Dermis blood vessel endothelial cell (primary cell): ENCODE measurements at regions not wholly inside any gene's neighbourhood (a gene's known extent, or its start where the extent isn't known, plus 50 kb on each side); places are given as distances from the start of the nearest gene placed in this dataset.
"Not testable (repeated sequence)": the region's sequence is repeated elsewhere in the genome, so short reads cannot be mapped to it uniquely, and the experiment has no call there.

ENCODE experiments used
- DNase-seq: peaks from one replicate; pipeline ENCODE4 v3.0.0; 2010

GRCh38 chr13:61880578-61881283 is 465.1 kb upstream of the PCDH20 start:
- no peak for DNase-seq

- DNase-seq, result not testable (repeated sequence)
These were observed 462.9 kb upstream of the PCDH20 start for GRCh38 chr13:61878565-61878964.

- no peak for DNase-seq
These were observed 459.4 kb upstream of the PCDH20 start for GRCh38 chr13:61874970-61875579.

- no peak for DNase-seq
These were observed 458.1 kb upstream of the PCDH20 start for GRCh38 chr13:61873717-61874116.

GRCh38 chr13:61857198-61857597 is 441.5 kb upstream of the PCDH20 start:
- DNase-seq, result no peak

- DNase-seq, result no peak
These were observed 436.5 kb upstream of the PCDH20 start for GRCh38 chr13:61852116-61852619.

- no peak for DNase-seq
These were observed 435.1 kb upstream of the PCDH20 start for GRCh38 chr13:61850794-61851193.

- no peak for DNase-seq
These were observed 422.9 kb upstream of the PCDH20 start for GRCh38 chr13:61838568-61838967.

GRCh38 chr13:61833228-61833627 is 417.6 kb upstream of the PCDH20 start:
- DNase-seq, result no peak

- no peak for DNase-seq
These were observed 415.4 kb upstream of the PCDH20 start for GRCh38 chr13:61831026-61831425.

GRCh38 chr13:61830475-61830874 is 414.8 kb upstream of the PCDH20 start:
- DNase-seq, result no peak

GRCh38 chr13:61824168-61824567 is 408.5 kb upstream of the PCDH20 start:
- DNase-seq, result no peak

- DNase-seq, result no peak
These were observed 396.6 kb upstream of the PCDH20 start for GRCh38 chr13:61812286-61812685.

GRCh38 chr13:61810065-61810464 is 394.4 kb upstream of the PCDH20 start:
- DNase-seq, result no peak

GRCh38 chr13:61797397-61797796 is 381.7 kb upstream of the PCDH20 start:
- DNase-seq, result no peak

- no peak for DNase-seq
These were observed 379.9 kb upstream of the PCDH20 start for GRCh38 chr13:61795580-61795979.

- DNase-seq, result no peak
These were observed 363.8 kb upstream of the PCDH20 start for GRCh38 chr13:61779456-61779855.

- DNase-seq, result no peak
These were observed 362.9 kb upstream of the PCDH20 start for GRCh38 chr13:61778531-61778930.

- DNase-seq, result no peak
These were observed 362.2 kb upstream of the PCDH20 start for GRCh38 chr13:61777899-61778298.

- DNase-seq, result no peak
These were observed 361.6 kb upstream of the PCDH20 start for GRCh38 chr13:61777271-61777670.

- no peak for DNase-seq
These were observed 359.3 kb upstream of the PCDH20 start for GRCh38 chr13:61774903-61775302.

GRCh38 chr13:61770681-61771080 is 355.0 kb upstream of the PCDH20 start:
- no peak for DNase-seq

GRCh38 chr13:61768175-61768574 is 352.5 kb upstream of the PCDH20 start:
- DNase-seq, result no peak

- DNase-seq, result no peak
These were observed 351.0 kb upstream of the PCDH20 start for GRCh38 chr13:61766667-61767058.
